MG63 (cell line): ENCODE measurements at regions not wholly inside any gene's neighbourhood (a gene's known extent, or its start where the extent isn't known, plus 50 kb on each side); places are given as distances from the start of the nearest gene placed in this dataset.
"Not testable (repeated sequence)": the region's sequence is repeated elsewhere in the genome, so short reads cannot be mapped to it uniquely, and the experiment has no call there.

ENCODE experiments used
- DNase-seq: peaks from one replicate; pipeline ENCODE4 v3.0.0-alpha.2; 2020
- H3K27me3 ChIP-seq: fragments of 250-450 bp; sonication (Bioruptor Pico); 2 replicates; pipeline ENCODE4 v1.5.1; 2020; ENCODE audit warnings: mild to moderate bottlenecking, moderate library complexity
- H3K36me3 ChIP-seq: fragments of 250-450 bp; sonication (Bioruptor Pico); 2 replicates; pipeline ENCODE4 v1.5.1; 2020; ENCODE audit warnings: mild to moderate bottlenecking, moderate library complexity
- H3K4me3 ChIP-seq: fragments of 250-450 bp; sonication (Bioruptor Pico); 2 replicates; pipeline ENCODE4 v1.5.1; 2020; ENCODE audit warnings: mild to moderate bottlenecking, moderate library complexity
- H3K9me3 ChIP-seq: fragments of 250-450 bp; sonication (Bioruptor Pico); 2 replicates; pipeline ENCODE4 v1.5.1; 2020; ENCODE audit warnings: mild to moderate bottlenecking, moderate library complexity

DNA sequence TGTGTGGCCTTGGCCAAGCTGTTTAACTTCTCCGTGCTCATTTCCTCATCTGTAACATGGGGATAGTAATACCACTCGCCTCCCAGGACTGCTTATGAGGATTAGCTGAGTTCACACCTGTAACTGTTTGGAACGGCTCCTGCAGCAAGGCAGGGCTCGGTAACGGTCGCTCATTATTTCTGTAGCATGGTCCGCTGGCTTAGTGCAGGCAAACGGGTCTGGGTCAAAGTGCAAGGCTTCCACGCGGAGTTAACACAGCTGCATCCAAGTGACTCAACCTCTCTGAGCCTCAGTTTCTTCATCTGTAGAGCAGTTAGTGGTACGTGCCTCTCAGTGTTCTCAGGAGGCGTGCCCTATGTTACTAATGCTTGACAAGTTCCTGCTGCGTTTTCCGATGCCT, 94.3 kb upstream of the YWHAQ start:
- Histone ChIP-seq H3K36me3 (no peaks in the 10 kb centered on the region), H3K4me3 (no peak overlapping the region)

DNA sequence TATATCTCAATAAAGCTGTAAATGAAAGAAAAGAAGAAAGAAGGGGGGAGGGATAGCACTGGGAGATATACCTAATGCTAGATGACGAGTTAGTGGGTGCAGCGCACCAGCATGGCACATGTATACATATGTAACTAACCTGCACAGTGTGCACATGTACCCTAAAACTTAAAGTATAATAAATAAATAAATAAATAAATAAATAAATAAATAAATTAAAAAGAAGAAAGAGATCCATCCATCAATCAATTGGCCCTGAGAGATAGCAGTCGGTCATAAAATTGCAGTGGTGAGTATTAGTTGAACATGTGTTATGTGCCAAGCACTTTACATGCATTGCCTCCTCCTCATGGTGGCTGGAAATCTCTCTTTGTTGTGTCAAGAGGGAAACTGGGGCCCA, 95.2 kb upstream of the YWHAQ start:
- not testable (repeated sequence) for H3K27me3 ChIP-seq, DNase-seq, H3K36me3 ChIP-seq, H3K9me3 ChIP-seq, H3K4me3 ChIP-seq

More for the DNA sequence above, 94.3 kb upstream of the YWHAQ start:
- Histone ChIP-seq H3K9me3 (no peaks in the 10 kb centered on the region), H3K27me3 (no peaks in the 10 kb centered on the region)
- no peak for DNase-seq

DNA sequence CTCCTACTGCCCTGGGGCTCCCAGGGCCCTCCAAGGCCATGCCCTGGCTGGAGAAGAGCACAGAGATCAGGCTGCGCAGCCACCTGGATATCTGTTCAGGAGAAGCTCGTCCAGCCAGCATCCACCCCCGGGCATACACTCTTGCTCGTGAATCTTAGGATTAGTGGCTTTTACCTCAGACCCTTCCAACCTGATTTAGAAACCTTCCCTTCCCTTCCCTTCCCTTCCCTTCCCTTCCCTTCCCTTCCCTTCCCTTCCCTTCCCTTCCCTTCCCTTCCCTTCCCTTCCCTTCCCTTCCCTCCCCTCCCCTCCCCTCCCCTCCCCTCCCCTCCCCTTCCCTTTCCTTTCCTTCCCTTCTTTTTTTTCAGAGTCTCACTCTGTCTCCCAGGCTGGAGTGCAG, 99.7 kb upstream of the YWHAQ start:
- H3K4me3 ChIP-seq, DNase-seq, H3K27me3 ChIP-seq, H3K9me3 ChIP-seq, H3K36me3 ChIP-seq: not testable (repeated sequence)

GRCh38 chr2:9732824-9733223, 102.0 kb upstream of the YWHAQ start:
- H3K9me3 ChIP-seq: peaks cover 9% of the 10 kb centered on the region
- no peaks in the 10 kb centered on the region for H3K27me3 ChIP-seq
- H3K36me3 ChIP-seq: no peaks in the 10 kb centered on the region
- H3K4me3 ChIP-seq: no peak overlapping the region
- DNase-seq: no peak

DNA sequence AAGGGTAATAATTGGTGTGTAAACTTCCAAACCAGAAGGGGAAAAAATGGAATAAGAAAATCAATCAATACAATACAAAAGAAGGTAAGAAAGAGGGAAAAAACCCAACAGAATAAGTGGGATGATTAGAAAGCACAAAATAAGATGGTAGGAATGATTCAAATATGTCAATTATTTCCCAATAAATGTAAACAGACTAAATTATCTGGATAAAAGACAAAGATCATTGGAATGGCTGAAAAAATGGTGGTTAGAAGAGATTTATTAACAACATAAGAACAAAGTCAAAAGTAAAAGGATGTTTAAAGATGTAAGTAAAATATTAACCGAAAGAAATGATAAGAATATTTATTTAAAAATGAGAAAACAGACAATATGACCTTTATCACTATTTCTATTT, 103.5 kb upstream of the YWHAQ start:
- Histone ChIP-seq H3K27me3 (no peaks in the 10 kb centered on the region), H3K4me3 (no peak overlapping the region), H3K9me3 (peaks cover 9% of the 10 kb centered on the region), H3K36me3 (no peaks in the 10 kb centered on the region)
- DNase-seq: no peak

- Histone ChIP-seq H3K4me3 (no peak overlapping the region), H3K9me3 (peaks cover 9% of the 10 kb centered on the region), H3K36me3 (no peaks in the 10 kb centered on the region), H3K27me3 (no peaks in the 10 kb centered on the region)
- no peak for DNase-seq
These were observed 104.5 kb upstream of the YWHAQ start for GRCh38 chr2:9735335-9735734.

DNA sequence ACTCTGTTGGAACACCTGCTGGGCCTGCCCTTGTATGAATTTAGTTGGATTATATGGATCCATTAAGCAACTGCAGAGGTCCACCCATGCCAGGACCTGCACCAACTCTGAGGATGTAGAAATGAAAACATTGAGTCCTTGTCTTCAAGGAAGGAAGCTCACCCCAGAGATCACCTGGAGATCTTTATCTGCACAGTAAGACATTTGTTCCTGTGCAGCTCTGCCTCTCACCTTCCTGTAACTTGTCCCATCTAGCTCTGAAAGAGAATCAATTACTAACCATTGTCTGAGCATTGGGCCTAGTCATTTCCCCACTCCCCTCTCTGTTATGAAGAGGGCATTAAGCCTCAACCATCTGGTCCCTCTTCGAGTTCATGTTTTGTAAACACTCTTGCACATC, 105.2 kb upstream of the YWHAQ start:
- DNase-seq: no peak
- no peak overlapping the region for H3K4me3 ChIP-seq
- H3K9me3 ChIP-seq: peaks cover 9% of the 10 kb centered on the region
- no peaks in the 10 kb centered on the region for H3K36me3 ChIP-seq
- no peaks in the 10 kb centered on the region for H3K27me3 ChIP-seq

- H3K4me3 ChIP-seq: no peak overlapping the region
- no peaks in the 10 kb centered on the region for H3K36me3 ChIP-seq
- H3K9me3 ChIP-seq: peaks cover 9% of the 10 kb centered on the region
- H3K27me3 ChIP-seq: no peaks in the 10 kb centered on the region
- no peak for DNase-seq
These were observed 106.0 kb upstream of the TAF1B start for GRCh38 chr2:9737053-9737875.

DNA sequence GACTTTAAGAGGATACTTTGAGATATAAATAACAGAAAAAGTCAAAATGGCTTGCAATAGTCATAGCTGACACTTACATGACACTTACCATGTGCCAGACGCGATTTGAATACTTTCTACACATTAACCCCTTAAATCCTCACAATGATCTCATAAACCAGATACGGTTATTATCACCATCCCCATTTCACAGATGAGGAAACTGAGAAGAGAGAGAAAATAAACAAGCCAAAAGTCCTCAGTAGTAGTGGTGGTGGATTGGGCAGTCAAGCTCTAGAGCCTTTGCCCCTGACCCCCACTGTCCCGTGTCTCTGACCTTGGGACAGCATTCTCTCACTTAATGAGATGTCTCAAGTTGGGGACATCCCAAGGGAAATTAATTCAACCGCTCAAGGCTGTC, 105.2 kb upstream of the TAF1B start:
- no peak for DNase-seq
- H3K4me3 ChIP-seq: no peak overlapping the region

DNA sequence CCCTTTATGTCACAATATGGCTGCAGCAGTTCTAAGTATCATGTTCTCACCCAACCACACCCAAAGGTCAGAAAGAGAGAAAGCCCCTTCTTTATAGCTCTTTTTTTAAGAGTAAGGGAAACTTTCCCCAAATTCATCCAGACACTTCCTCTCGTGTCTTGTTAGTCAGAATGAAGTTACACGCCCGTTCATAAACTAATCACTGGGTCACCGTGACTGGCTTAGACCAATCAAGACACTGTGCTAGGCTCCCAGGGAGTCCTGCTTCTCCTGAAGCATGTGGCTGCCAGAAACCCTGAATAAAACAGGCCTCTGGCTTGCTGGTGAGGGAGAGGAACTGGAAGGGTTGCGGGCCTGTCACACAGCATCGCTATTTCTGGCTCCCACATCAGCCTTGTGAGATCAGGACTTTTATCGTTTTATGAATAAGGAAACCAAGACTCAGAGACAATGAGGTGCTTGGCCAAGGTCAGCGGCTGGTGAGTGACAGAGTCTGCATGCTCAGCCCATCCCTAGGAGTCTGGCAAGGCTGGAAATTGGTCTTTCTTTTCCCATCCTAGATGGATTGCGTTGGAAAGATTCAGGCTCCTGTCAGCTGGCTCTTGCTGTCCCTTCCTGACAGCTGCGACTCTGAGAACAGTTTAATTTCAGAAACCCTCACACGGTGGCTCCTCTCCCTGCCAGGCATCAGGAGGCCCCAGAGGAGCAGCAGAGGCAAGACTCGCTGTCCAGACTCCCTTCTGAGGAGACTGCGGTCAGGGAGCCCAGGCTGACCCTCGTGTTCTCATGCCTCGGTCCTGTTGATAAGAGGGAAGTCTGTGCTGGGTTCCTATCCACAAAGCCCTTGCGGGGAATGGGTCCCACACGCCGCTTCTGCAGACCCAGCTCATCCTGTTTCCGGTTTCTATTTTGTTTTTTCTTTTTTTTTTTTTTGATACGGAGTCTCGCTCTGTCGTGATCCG, 104.5 kb upstream of the TAF1B start:
- DNase-seq: no peak
- Histone ChIP-seq H3K9me3 (peaks cover 9% of the 10 kb centered on the region), H3K36me3 (no peaks in the 10 kb centered on the region), H3K27me3 (no peaks in the 10 kb centered on the region), H3K4me3 (no peak overlapping the region)

More for the DNA sequence above, 105.2 kb upstream of the TAF1B start:
- Histone ChIP-seq H3K9me3 (peaks cover 9% of the 10 kb centered on the region), H3K36me3 (no peaks in the 10 kb centered on the region), H3K27me3 (no peaks in the 10 kb centered on the region)

DNA sequence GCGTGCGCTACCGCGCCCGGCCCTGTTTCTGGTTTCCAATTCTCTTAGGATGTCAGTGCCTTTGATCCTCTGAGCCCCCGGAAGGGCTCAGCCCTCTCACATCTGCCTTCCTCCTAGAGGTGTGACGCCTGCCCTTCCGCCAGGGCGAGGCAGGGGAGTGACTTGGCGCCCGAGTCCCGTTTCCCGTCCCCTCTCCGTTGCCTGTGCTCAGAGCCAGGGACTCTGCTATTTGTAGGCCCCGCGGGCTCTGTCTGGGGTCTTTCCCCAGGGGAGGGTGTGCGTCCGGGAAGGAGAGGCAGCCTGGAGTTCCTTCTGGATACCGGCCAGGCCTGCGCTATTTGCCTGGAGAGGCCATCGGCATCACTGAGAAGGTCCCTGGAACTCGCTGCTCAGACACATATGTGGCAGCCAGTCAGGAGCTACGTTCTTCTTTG, 103.7 kb upstream of the TAF1B start:
- Histone ChIP-seq H3K4me3 (no peak overlapping the region), H3K27me3 (no peaks in the 10 kb centered on the region), H3K9me3 (peaks cover 5% of the 10 kb centered on the region; the same call in 1 of the 2 replicates), H3K36me3 (no peaks in the 10 kb centered on the region)
- no peak for DNase-seq

DNA sequence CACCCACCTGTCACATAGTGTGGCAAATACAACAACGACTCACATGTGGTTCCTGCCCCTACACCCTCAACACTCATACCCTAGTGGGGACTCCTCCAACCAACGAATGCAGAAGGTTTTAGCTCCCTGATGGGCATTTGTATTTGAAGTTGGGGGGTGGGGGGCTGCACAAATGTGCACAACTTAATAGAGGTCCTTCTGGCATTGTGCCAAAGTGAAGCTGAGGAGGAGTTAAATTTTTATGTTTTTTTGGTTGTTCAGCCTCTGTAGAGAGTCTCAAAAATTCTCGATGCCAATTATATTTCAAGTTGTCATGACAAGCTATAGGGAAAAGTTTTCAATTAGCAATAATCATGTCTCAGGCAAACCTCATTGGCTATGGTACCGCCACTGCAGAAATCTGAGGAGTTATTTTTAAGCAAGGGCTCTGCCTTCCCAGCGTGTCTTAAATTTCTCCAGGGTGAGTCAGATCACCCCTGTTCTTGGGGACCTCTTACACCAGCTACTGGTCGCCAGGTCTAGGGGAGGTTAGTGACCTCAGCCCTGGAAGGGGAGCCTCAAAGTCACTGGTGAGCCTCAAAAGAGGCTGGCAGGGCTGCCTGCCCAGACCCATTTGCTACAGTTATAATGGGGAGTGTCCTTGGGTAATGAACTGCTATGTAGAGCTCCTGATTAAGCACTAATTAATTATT, 102.7 kb upstream of the TAF1B start:
- no peak for DNase-seq
- H3K27me3 ChIP-seq: no peaks in the 10 kb centered on the region
- H3K36me3 ChIP-seq: no peaks in the 10 kb centered on the region
- no peaks in the 10 kb centered on the region for H3K9me3 ChIP-seq
- no peak overlapping the region for H3K4me3 ChIP-seq

DNA sequence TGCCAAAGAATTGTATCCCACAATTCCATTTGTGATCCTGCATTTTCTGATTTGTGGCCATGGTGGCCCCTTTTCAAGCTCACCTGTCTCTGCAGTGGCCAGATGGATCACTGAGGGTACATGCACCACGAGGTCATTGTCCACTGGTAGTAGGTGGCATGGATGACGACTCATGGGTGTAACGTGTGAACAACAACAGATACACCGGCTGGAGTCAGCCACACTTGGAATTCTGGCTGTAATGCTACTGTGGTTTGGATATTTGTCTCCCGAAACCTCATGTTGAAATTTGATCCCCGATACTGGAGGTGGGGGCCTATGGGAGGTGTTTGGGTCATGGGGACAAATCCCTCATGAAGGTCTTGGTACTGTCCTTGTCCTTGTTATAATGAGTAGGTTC, 102.2 kb upstream of the TAF1B start:
- Histone ChIP-seq H3K4me3 (no peak overlapping the region), H3K9me3 (no peaks in the 10 kb centered on the region), H3K27me3 (no peaks in the 10 kb centered on the region), H3K36me3 (no peaks in the 10 kb centered on the region)
- DNase-seq: no peak

DNA sequence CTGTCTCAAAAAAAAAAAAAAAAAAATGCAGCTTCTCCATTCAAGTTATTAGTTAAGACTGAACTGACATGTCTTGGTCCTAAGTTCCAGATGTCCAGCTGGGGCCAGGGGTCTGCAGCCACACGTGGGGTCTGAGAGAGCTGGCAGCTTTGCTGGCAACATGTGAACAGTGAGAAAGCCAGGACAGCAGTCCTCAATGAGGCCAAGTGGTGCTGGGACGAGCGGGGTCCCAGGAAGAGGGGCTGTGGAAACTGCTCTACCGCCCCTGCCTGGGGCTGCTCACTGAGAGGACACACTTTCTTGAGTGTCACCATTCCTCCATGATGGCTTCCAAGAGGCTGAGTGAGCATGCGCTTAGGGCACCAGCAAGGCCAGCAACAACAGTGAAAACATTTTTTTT, 100.7 kb upstream of the TAF1B start:
- Histone ChIP-seq H3K27me3 (no peaks in the 10 kb centered on the region), H3K9me3 (no peaks in the 10 kb centered on the region), H3K4me3 (no peak overlapping the region), H3K36me3 (no peaks in the 10 kb centered on the region)
- DNase-seq: no peak

- Histone ChIP-seq H3K27me3 (no peaks in the 10 kb centered on the region), H3K9me3 (peaks cover 3% of the 10 kb centered on the region; the same call in 1 of the 2 replicates), H3K4me3 (no peak overlapping the region), H3K36me3 (no peaks in the 10 kb centered on the region)
- no peak for DNase-seq
These were observed 98.8 kb upstream of the TAF1B start for GRCh38 chr2:9744256-9745004.

DNA sequence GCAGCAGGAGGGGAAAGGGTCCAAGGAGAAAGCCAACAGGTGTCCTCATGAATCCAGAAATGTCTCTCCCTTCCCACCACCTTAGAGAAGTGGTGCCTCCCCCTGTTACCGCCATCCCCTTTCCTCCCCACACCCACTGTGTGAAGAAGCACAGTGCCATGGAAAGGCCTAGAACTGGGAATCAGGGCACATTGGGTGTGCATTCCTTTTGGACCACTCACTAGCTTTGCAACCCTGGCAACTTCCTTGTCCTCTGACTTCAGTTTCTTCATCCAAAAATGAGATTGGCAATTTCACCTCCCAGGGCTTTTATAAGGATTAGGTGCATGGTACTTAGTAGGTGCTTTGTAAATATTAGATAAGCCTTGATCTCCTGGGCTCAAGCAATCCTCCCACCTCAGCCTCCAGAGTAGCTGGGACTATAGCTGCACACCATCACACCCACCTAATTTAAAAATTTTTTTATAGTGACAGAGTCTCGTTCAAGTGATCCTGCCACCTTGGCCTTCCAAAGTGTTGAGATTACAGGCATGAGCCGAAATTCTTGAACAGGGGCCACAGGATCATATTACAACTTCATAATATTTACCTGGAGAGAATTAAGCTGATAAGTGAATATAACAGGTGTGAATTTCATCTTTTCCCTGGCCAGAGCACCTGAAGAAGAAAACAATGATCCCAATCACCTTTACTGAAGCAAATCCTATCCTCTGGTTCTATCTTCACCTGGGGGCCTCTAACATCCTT, 97.9 kb upstream of the TAF1B start:
- peak; percentile 31 for DNase-seq
- Histone ChIP-seq H3K9me3 (peaks cover 3% of the 10 kb centered on the region; the same call in 1 of the 2 replicates), H3K36me3 (no peaks in the 10 kb centered on the region), H3K4me3 (no peak overlapping the region), H3K27me3 (no peaks in the 10 kb centered on the region)
